ENCODE measurements at regions not wholly inside any gene's neighbourhood (a gene's known extent, or its start where the extent isn't known, plus 50 kb on each side); places are given as distances from the start of the nearest gene placed in this dataset.

GRCh38 chr3:88398581-88398980 is 248.8 kb downstream of the C3orf38 start:
- intact Hi-C loops (cut with DNase I), result no loop called here
- no peak for ATAC-seq
- Histone ChIP-seq H3K27me3 (no peaks in the 10 kb centered on the region), H3K4me3 (no peak overlapping the region), H3K36me3 (no peaks in the 10 kb centered on the region), H3K9me3 (peaks cover 0 to 4% (median 0%) of the 10 kb centered on the region in 11 donors), H3K4me1 (no peaks in the 10 kb centered on the region), H3K27ac (no peak overlapping the region)
- TF ChIP-seq CTCF (IDR thresholded peaks at IDR 0.05), result no peak
- no peak for DNase-seq

DNA sequence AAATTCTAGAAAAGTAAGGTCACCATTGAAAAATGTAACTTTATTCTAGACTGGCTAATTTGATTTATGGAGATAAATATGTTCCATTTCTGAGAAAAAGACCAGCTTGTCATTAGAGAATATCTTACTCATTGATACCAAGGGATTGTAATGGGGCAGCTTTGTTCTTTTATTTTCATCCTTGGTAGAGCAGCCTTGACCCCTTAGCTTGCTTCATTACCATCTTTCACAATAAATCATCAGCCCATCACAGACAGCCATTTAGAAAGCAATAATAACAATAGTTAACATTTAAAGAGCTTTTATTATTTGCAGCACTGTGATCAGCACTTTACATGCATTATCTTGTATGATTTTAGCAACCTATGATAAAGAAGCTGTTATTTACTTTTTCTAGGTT is 253.6 kb downstream of the C3orf38 start:
- H3K9me3 ChIP-seq, result no peaks in the 10 kb centered on the region
- H3K36me3 ChIP-seq, result no peaks in the 10 kb centered on the region
- no peak for DNase-seq
- H3K4me1 ChIP-seq, result no peaks in the 10 kb centered on the region
- no peak overlapping the region for H3K4me3 ChIP-seq
- ATAC-seq, result no peak
- no peaks in the 10 kb centered on the region for H3K27me3 ChIP-seq
- TF ChIP-seq CTCF (IDR thresholded peaks at IDR 0.05), result no peak
- H3K27ac ChIP-seq, result no peak overlapping the region
- intact Hi-C loops (cut with DNase I), result no loop called here

GRCh38 chr3:88408097-88408496 is 258.3 kb downstream of the C3orf38 start:
- 94% methylated on average over 1 of the region's 1 CpG for WGBS, 2 donors
- intact Hi-C loops (cut with DNase I), result no loop called here
- DNase-seq, result no peak
- Histone ChIP-seq H3K27me3 (no peaks in the 10 kb centered on the region), H3K9me3 (no peaks in the 10 kb centered on the region), H3K4me1 (no peaks in the 10 kb centered on the region), H3K4me3 (no peak overlapping the region), H3K36me3 (no peaks in the 10 kb centered on the region), H3K27ac (no peak overlapping the region)
- ATAC-seq, result no peak
- TF ChIP-seq CTCF (IDR thresholded peaks at IDR 0.05), result no peak

- Histone ChIP-seq H3K4me1 (no peaks in the 10 kb centered on the region), H3K36me3 (no peaks in the 10 kb centered on the region), H3K27ac (no peak overlapping the region), H3K27me3 (no peaks in the 10 kb centered on the region), H3K9me3 (no peaks in the 10 kb centered on the region), H3K4me3 (no peak overlapping the region)
- intact Hi-C loops (cut with DNase I), result no loop called here
- WGBS, 2 donors, result 83% methylated on average over 5 of the region's 5 CpGs
- no peak for TF ChIP-seq CTCF (IDR thresholded peaks at IDR 0.05)
- ATAC-seq (no peak), DNase-seq (no peak)
Measured at GRCh38 chr3:88408935-88409334, 259.2 kb downstream of the C3orf38 start.

GRCh38 chr3:88410259-88410658 is 260.5 kb downstream of the C3orf38 start:
- DNase-seq, result no peak
- TF ChIP-seq CTCF (IDR thresholded peaks at IDR 0.05), result no peak
- H3K36me3 ChIP-seq, result no peaks in the 10 kb centered on the region
- no peaks in the 10 kb centered on the region for H3K4me1 ChIP-seq
- ATAC-seq, result no peak
- H3K4me3 ChIP-seq, result no peak overlapping the region
- no peak overlapping the region for H3K27ac ChIP-seq
- H3K27me3 ChIP-seq, result no peaks in the 10 kb centered on the region
- intact Hi-C loops (cut with DNase I), result no loop called here
- WGBS, 2 donors, result 73 to 77% methylated on average over 3 of the region's 3 CpGs
- H3K9me3 ChIP-seq, result no peaks in the 10 kb centered on the region
